NCI-H146 treated with DMSO at 0.1 percent for 48 hours (cell line): ENCODE measurements at regions not wholly inside any gene's neighbourhood (a gene's known extent, or its start where the extent isn't known, plus 50 kb on each side); places are given as distances from the start of the nearest gene placed in this dataset.
"Not testable (repeated sequence)": the region's sequence is repeated elsewhere in the genome, so short reads cannot be mapped to it uniquely, and the experiment has no call there.

ENCODE experiments used
- DNase-seq: peaks from one replicate; lab custom pipeline; 2025; ENCODE audit not compliant: unreplicated experiment; lab: John Stamatoyannopoulos, UW

DNA sequence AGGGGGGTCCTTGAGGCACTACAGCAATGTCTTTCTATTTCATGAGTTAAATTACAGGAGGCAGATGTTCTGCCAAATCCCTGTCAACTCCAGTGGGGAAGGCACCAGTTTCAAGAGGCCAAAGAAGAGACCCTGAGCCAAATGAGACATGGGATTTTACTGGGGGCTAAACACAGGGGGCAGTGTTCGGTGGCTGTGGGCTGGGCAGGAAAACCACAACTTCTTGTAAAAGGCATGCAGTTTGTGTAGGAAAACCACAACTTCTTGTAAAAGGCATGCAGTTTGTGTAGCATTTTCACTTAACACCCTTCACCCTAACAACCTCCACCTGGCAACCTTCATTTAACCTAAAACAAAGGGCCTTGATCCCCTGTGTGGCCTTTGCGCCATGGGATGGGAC is 61.0 kb downstream of the POLR2M start:
- DNase-seq = no peak

DNA sequence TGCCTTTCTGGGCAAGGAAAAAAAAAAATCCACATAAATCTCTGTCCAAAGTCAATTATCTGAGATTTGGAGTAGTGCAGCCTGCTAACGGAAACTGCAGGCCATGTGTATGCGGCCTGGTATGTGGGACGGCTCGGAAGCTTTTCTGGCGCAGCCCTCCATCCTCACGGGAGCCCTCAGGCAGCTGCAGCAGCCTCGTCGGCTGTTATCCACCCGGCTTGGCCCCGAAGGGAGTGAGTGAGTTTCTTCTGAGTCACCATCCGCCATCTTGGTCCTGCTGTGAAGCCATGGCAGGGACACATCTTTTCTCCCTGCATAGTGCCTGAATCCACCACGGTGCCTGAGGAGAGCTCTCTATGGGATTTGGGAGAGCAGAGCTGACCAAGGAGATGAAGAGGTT is 62.8 kb downstream of the POLR2M start:
- no peak for DNase-seq

DNA sequence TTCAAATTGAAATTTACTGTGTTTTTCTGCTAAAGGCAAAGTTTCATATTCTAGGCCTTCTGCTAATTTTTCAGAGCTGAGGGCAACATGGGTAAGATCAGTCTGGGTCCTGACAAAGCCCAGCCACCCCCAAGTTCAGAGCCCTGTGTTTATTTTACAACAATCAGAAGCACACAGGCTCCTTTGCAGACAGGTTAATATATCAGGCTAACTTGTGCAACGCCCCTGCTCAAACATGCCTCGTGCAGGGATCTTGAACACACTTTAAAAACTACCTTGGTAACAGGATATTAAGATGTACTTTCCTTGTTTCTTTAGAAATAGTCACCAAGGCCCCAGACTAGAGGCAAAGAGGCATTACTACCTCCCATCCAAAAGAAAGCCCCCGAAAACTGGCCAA is 64.0 kb downstream of the POLR2M start:
- no peak for DNase-seq

DNA sequence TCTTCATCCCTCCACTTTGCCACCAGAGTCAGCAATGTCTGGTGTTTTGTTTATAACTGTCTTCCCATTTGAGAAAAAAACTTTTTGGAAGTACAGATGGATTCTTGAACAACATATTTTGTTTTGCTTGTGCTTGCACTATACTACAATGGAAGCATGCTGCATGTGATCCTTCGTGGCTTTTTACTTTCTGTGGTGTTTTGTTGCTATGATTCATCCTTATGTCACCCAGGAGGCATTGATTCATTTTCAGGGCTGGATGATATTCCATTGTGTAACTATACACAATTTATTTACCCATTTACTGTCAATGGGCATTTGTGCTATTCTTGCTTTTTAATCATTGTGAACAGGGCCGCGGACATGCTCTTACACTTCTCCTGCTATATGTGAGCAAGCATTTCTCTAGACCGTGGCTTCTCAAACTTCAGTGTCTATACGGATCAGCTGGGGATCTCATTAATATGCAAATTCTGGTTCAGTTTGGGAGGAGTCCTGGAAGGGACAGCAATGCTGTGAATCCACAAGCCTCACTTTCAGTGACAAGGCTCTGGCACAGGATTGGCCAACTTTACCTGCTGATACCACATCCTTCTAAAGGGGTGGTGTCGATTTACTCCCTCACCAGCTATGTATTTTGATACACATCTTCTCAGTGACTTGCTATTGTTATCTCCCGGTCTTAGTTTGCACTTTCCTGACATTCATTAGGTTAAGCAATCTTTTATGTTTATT is 65.9 kb downstream of the POLR2M start:
- no peak for DNase-seq

DNA sequence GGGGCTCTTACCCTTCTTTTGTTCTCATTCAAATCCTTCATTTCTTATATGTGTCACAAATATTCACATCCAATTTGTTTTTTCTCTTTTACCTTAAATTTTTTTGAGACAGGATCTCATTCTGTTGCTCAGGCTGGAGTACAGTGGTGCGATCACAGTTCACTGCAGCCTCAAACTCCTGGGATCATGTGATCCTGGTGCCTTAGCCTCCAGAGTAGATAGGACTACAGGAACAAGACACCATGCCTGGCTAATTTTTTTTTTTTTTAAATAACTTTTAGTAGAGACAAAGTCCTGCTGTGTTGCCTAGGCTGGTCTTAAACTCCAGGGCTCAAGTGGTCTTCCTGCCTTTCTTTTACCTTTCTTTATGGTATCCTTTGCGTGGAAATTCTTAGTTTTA is 66.5 kb downstream of the POLR2M start:
- no peak for DNase-seq

DNA sequence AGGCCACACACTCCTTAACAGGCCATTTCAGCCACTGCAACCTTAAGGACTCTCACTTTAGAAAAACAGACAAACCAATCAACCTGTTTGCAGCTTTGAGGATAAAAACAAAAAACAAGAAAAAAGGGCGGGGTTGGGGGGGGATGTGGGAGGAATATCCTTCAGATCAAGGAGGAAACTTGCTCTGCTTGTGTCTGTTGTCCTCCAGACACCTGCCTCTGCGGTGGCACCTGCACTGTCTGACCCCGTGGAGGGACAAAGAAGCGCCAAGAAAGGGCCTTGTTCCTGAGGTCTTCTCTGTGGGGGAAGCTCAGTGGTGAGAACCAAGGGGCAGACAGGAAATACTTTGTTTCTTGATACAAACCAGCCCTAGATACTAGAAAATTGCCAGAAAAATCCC is 70.5 kb downstream of the POLR2M start:
- DNase-seq = no peak

DNA sequence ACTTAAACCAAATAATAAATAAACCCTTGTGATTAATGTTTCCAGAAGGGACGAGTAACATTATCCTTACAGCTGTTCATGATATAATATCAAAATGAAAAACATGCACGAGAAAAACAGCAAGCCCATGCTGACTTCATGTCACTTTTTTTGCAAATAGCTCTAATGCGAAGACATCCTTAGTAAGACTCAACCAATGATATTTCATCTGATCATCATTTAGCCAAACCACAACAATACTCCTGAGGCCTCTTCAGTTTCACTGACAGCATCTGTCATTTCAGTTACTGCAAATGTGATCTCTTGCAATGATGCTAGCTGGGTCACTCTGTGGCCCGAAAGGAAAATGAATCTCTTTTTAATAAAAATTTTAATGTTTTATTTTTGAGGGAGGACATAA is 74.0 kb downstream of the POLR2M start:
- DNase-seq = no peak

DNA sequence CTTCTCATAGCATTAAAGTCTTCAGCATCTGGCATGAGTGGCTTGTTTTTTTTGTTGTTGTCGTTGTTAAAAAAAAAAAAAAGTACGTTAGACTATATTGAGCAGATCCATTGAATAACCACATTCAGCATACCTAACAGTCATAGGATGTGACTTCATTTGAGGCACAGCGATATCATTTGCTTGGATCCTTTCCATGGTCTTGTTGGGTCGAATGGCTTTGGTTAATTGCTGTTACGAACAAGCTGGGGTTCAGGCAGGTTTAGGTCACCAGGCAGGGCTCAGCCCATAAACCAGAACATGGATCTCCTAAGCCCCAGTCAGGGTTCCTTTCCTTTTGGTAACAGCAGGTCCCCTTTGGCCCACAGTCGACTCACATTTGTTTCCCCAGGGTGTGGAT is 76.2 kb downstream of the POLR2M start:
- no peak for DNase-seq

DNA sequence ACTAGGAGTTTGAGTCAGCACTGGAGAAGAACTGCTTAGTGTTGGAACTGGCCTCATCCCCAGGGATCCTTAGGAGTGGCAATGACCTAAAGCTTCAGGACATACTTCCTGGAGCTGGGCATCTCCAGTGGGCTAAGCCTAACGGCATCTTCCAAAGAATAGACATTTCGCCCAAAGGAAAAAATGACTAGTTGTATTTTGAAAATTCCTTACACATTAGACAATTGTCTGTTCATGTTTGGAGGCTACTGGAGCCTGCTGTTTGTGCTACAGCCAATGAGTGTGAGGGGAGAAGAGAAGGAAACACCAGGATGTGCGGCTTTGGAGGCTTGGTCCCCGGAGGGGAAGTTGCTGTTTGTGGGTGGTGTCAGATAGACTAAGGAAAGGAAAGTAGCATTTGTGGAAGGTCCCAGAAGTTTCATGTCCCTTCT is 77.6 kb downstream of the POLR2M start:
- no peak for DNase-seq

DNA sequence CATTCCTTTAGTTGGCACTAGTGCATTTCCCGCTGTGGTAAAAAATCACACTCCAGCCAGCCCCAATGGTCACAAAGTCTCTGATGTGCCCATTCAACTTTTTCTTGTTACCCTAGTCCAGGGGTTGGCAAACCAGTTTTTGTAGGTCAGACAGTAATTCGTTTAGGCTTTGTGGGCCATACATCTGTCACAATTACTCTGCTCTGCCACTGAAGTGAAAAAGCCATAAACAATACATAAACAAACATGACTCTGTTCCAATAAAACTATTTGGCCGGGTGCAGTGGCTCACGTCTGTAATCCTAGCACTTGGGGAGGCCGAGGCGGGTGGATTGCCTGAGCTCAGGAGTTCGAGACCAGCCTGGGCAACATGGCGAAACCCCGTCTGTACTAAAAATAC is 78.5 kb downstream of the POLR2M start:
- no peak for DNase-seq

DNA sequence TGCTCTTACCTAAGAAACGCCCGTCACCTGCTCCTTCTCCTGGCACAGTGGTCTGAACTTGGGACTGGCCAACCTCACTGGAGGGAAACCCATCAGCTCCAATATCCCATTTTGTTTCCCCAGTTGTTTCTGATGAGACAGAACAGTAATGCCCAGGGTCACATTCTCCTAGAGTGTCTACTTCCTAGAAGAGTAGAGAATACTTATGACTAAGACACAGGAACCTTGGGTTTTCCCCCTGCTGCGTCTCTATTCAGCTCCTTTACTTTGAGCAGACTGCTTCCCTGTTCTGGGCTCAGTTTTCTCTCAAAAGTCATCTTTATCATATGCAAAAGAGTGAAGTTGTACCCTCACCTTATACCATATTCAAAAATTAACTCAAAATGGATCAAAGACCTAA is 79.4 kb downstream of the POLR2M start:
- DNase-seq = no peak

DNA sequence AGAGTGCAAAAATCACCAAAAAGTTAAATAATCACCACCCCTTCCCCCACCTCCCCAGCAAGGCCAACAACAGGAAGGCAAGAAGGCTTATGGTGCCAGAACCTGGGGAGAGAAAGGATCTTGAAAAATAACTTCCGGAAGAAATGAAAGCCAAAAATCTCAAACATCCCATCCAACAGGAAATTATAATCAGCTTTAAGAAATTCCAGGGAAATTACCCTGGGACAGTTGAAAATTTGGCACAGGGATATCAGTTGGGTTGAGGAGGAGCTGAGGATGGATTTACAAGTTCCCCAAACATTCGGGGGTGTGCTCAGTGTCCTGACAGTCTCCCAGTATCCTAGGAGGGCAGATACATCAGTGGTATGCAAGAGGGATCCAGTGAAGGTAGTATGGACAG is 82.7 kb downstream of the POLR2M start:
- no peak for DNase-seq

DNA sequence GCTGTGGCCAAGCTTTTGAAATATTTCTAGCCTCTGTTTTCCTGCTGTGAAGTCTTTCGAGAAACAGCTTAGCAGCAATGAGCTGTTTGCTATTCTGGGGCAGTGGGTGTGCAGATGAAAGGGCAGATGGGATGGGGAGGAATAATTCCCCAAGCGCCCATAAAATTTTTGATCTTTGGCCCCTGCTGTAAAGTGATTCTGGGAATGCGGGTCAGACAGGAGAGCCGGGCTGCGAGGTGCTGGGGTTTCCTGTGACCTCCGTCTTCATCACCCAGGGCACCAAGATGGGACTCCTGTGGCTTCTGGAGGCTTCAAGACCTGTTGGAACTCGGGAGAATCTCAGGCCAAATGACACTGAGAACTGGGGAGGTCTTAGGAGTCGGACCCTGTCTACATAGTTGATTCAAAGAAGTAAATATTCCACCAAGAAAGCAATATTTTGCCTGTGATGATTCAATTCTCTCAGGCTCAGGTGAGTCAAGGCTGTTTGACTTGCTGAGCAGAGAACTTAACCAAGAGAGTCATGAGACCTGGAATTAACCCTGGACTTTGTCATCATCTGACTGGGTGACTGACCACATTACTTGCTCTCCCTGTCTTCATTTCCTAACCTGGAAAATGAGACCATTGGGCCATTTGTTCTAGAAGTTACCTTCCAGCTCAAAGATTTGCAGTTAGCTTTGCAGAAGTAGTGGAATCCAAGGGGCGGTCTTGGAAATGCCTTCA is 86.4 kb downstream of the POLR2M start:
- DNase-seq = no peak

DNA sequence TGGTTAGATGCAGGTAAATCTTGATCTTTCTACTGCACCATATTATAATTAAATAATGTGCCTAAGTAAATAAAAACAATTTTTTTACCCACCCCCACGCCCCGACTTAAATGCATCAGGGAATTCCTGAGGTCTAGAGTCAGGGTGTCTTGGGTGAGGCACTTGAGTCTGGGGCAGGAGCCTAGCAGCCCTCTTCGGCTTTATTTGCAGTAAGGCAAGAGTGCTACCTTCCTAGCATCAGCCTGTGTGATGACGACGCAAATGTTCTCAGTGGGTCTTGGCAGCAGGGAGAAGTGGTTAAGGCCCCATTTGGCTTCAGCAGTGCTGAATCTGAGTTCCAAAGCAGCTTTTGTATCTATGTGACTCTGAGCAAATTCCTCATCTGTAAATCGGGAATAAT is 88.7 kb downstream of the POLR2M start:
- no peak for DNase-seq

DNA sequence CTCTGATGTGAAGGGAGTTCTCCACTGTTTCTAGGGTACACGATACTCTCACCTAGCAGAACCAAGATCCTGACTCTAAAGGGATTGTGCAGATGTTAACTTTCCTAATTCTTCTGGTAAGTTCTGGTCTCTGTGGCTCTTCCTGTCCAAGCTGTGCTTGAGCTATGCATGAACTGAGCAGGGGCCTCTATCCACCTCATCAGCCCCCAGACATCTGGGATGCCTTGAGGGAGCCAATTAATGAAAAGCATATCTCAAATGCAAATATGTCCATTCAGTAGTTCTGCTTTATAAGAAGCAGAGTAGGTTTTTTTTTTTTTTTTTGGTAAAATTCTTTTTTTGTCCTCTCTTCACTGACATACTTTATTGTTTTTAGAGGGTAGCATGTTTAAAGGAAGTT is 89.6 kb downstream of the POLR2M start:
- DNase-seq = no peak

DNA sequence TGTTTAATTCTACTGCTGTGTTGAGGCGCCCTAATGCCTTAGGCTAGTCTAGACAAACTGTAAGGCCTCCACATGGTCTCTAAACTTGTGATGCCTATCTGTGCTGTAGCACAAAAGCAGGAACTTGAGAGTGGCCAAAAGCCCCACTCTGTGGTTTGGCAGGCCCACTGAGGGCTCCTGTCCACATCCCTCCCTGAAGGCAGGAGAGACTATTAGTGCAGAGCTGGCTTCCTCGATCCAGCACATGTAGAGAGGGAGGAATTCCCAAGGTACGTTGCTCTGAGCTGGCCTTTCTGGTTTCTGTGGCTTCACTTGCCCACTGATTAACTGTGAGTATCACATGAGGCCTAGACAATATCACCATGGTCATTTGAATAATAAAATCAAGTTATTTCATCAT is 90.6 kb downstream of the POLR2M start:
- no peak for DNase-seq

DNA sequence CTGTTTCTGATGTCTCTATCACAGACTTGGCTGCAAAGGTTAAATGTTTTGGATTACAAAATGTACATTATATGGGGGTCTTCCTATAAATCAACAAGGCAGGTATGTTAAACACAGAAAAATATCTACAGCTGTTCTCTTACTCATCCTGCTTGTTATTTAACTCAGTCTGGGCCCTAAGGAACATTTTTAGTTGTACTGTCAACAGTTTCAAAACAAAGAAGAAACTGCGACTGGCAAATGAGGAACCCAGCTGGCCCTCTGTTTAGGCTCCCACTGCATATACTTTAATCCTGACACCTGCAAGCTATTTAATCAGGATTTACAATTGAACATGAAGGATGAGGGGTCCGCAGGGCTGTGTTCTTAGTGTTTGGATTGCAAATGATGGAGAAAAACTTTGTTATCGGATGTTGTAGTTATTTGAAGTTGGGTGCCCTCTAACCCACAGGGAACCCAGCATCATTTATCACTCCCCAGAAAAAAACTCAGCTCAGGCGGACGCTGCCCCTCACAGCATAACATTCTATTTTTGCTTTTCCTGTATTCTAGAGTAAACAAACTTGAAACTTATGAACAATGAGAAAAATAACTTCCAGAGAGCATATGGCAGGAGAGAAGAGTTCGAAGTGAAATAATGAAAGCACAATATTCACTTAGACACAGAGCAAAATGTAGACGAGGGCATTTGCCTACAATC is 91.2 kb downstream of the POLR2M start:
- DNase-seq = no peak

DNA sequence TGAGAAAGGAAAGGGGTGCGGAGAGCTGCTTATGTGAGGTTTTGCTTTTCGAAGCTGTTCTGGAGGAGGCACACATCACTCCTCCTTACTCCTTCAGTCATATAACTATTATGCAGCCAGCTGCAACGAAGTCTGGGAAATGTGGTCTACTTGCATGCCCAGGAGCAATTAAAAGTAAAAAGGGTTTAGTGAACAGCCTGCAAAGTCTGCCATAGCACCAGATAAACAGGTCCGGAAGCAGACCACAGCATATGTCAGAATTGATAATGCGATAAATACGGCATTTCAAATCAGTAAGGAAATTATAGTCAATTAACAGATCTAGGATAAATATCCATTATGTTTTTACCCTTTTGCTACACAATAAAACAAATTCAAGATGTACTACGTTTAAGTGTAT is 99.5 kb downstream of the POLR2M start:
- no peak for DNase-seq

DNA sequence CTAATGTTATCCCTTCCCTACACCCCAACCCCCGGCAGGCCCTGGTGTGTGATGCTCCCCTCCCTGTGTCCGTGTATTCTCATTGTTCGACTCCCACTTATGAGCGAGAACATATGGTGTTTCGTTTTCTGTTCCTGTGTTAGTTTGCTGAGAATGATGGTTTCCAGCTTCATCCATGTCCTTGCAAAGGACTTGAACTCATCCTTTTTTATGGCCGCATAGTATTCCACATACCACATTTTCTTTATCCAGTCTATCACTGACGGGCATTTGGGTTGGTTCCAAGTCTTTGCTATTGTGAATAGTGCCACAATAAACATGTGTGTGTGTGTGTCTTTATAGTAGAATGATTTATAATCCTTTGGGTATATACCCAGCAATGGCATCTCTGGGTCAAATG is 102.8 kb downstream of the POLR2M start:
- not testable (repeated sequence) for DNase-seq

DNA sequence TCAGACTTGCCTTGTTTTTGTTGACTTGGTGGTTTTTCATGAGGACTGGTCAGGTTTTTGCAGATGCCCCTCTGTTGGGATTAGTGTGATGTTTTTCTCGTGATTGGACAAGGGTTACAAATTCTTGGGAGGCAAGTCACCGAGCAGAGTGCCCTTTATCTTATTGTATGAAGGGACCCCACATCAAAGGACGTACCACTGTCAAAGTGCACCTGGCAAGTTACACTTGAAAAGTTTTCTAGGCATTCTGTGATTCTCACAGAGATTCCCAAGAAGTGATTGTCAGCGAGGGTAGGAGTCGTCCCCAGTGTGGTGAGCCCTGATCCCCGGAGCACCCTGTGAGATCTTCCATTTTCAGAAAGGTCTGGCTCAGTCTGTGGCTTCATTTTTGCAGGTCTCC is 110.1 kb downstream of the POLR2M start:
- no peak for DNase-seq

DNA sequence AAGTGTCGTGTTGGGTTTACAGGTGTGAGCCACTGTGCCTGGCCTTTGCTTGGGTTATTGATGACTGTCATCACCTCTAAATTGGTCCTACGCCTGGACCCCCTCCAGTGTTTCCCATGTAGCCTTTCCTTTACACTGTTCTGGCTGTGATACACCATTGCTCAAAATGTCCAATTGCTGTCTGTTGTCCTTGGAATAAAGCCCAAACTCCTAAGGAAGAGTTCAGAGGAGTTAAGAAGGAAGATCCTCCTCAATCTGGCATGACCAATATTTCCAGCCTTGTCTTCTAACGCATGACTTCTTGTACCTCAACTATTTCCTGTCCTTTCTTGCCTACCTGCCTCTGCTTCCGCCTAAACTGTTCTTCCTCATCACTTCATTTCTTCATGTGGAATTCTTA is 113.1 kb downstream of the POLR2M start:
- DNase-seq = no peak

DNA sequence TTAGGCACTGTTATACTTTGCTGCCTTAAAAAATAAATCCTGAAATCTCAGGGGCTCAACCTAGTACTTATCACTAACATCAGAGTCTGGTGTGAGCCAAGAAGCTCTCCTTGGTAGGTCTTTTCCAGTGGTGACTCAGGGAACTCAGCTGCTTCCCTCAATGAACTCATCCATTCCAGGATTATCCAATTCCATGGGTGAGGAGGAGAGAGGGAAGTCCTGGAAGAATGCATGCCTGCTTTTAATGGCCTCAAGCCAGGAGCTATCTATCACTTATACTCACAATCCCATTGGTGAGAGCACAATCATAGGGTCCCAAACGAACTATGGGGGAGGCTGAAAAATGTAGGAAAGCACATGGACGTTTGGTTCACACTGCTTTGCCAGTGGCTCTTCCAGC is 113.6 kb downstream of the POLR2M start:
- DNase-seq = no peak
